ENCODE measurements at regions not wholly inside any gene's neighbourhood (a gene's known extent, or its start where the extent isn't known, plus 50 kb on each side); places are given as distances from the start of the nearest gene placed in this dataset.

- in situ Hi-C loops (cut with MboI): no loop called here
- Histone ChIP-seq H2AFZ (0 out of 2 replicates have a peak overlapping the region, but pooled peaks have one; percentile 1), H4K20me1 (ENCODE audit: insufficient read depth) (no peaks in the 10 kb centered on the region), H3K27ac (0 out of 2 replicates have a peak overlapping the region, but pooled peaks have one; percentile 12), H3K79me2 (ENCODE audit: insufficient read depth) (no peaks in the 10 kb centered on the region), H3K9me2 (ENCODE audit: insufficient read depth) (no peaks in the 10 kb centered on the region), H3F3A (ENCODE audit: insufficient read depth) (peaks cover 22% of the 10 kb centered on the region), H3K4me3 (no peak overlapping the region), H3K9me3 (ENCODE audit: low read depth) (no peaks in the 10 kb centered on the region), H3K4me1 (ENCODE audit: insufficient read depth) (peaks cover 32% of the 10 kb centered on the region), H3K36me3 (ENCODE audit: low read depth) (no peaks in the 10 kb centered on the region), H3K4me2 (ENCODE audit: unreplicated experiment) (no peak overlapping the region), H3K27me3 (replicated peaks; ENCODE audit: insufficient read depth) (no peaks in the 10 kb centered on the region), H3K9ac (no peak overlapping the region)
- WGBS, 2 experiments (ENCODE audit: low coverage in 1 of 2, low lambda C conversion rate in 2 of 2, missing lambda C conversion rate in 2 of 2): 88 to 91% methylated on average over 7 of the region's 7 CpGs
- DNase-seq: peak; percentile 44
- TF ChIP-seq EZH2 (IDR thresholded peaks at IDR 0.05; ENCODE audit: insufficient read depth, poor library complexity, severe bottlenecking) (no peak), EZH2phosphoT487 (IDR thresholded peaks at IDR 0.05; ENCODE audit: insufficient read depth, low read depth) (no peak)
These were observed 216.3 kb upstream of the CAMK1G start for GRCh38 chr1:209367061-209367772.

DNA sequence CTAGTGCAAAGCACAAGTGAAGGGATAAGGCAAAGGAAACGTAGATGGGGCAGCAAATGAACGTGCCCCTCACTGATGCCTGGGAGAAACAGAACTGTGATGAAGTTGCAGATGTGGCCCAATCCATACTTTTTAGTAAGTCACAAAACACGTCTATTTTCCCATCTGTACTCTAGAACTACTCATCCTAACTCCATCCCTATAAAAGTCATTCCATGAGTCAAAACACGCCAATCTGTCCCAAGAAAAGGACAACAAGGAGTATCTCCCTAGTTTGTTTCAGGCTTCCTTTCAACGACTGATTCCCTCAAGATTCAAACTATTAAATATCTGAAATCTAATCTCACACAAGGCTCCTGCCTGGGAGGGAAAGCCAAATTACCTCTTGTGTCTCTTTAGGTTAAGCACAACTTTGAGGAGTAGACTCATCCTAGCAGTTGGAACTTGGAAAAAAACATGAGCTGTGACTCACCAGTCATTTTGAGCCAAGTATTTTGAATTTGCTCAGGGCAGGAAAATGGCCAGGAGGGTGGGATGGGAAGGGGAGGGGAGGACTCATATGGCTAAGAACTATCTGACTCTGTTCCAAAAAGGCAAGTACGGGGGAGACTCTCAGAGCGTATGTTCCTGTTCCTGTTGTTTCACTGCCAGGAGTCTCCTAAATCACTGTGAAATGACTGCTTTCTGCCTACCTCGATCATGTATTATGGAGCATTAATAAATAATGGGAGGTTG, 214.5 kb upstream of the CAMK1G start:
- no peaks in the 10 kb centered on the region for H3K27me3 ChIP-seq (replicated peaks; ENCODE audit: insufficient read depth)
- H3K4me3 ChIP-seq: 0 out of 2 replicates have a peak overlapping the region, but pooled peaks have one; percentile 38
- in situ Hi-C loops (cut with MboI): no loop called here
- WGBS, 2 experiments (ENCODE audit: low coverage in 1 of 2, low lambda C conversion rate in 2 of 2, missing lambda C conversion rate in 2 of 2): 29 to 33% methylated on average over 8 of the region's 8 CpGs
- H3K9ac ChIP-seq: no peak overlapping the region
- TF ChIP-seq EZH2 (IDR thresholded peaks at IDR 0.05; ENCODE audit: insufficient read depth, poor library complexity, severe bottlenecking) (no peak), EZH2phosphoT487 (IDR thresholded peaks at IDR 0.05; ENCODE audit: insufficient read depth, low read depth) (no peak)
- H2AFZ ChIP-seq: peak overlapping the region; percentile 44; the same call in 1 of the 2 replicates
- H3K36me3 ChIP-seq (ENCODE audit: low read depth): no peaks in the 10 kb centered on the region
- H3K4me2 ChIP-seq (ENCODE audit: unreplicated experiment): peak overlapping the region; percentile 70
- H4K20me1 ChIP-seq (ENCODE audit: insufficient read depth): no peaks in the 10 kb centered on the region
- peak overlapping the region; percentile 46 for H3K27ac ChIP-seq
- DNase-seq: peak; percentile 84
- no peaks in the 10 kb centered on the region for H3K9me3 ChIP-seq (ENCODE audit: low read depth)
- peaks cover 32% of the 10 kb centered on the region for H3K4me1 ChIP-seq (ENCODE audit: insufficient read depth)
- no peaks in the 10 kb centered on the region for H3K79me2 ChIP-seq (ENCODE audit: insufficient read depth)
- H3K9me2 ChIP-seq (ENCODE audit: insufficient read depth): no peaks in the 10 kb centered on the region
- H3F3A ChIP-seq (ENCODE audit: insufficient read depth): peaks cover 22% of the 10 kb centered on the region

- DNase-seq: no peak
- Histone ChIP-seq H4K20me1 (ENCODE audit: insufficient read depth) (no peaks in the 10 kb centered on the region), H3K9ac (no peak overlapping the region), H3K27ac (no peak overlapping the region), H3K4me1 (ENCODE audit: insufficient read depth) (peaks cover 36% of the 10 kb centered on the region), H3K4me3 (no peak overlapping the region), H3K9me3 (ENCODE audit: low read depth) (no peaks in the 10 kb centered on the region), H3F3A (ENCODE audit: insufficient read depth) (peaks cover 26% of the 10 kb centered on the region), H2AFZ (no peak overlapping the region), H3K4me2 (ENCODE audit: unreplicated experiment) (no peak overlapping the region), H3K36me3 (ENCODE audit: low read depth) (no peaks in the 10 kb centered on the region), H3K79me2 (ENCODE audit: insufficient read depth) (no peaks in the 10 kb centered on the region), H3K27me3 (replicated peaks; ENCODE audit: insufficient read depth) (no peaks in the 10 kb centered on the region), H3K9me2 (ENCODE audit: insufficient read depth) (no peaks in the 10 kb centered on the region)
- WGBS, 2 experiments (ENCODE audit: low coverage in 1 of 2, low lambda C conversion rate in 2 of 2, missing lambda C conversion rate in 2 of 2): 95 to 100% methylated on average over 6 of the region's 6 CpGs
- in situ Hi-C loops (cut with MboI): no loop called here
- TF ChIP-seq EZH2 (IDR thresholded peaks at IDR 0.05; ENCODE audit: insufficient read depth, poor library complexity, severe bottlenecking) (no peak), EZH2phosphoT487 (IDR thresholded peaks at IDR 0.05; ENCODE audit: insufficient read depth, low read depth) (no peak)
These were observed 213.1 kb upstream of the CAMK1G start for GRCh38 chr1:209370241-209370995.

DNA sequence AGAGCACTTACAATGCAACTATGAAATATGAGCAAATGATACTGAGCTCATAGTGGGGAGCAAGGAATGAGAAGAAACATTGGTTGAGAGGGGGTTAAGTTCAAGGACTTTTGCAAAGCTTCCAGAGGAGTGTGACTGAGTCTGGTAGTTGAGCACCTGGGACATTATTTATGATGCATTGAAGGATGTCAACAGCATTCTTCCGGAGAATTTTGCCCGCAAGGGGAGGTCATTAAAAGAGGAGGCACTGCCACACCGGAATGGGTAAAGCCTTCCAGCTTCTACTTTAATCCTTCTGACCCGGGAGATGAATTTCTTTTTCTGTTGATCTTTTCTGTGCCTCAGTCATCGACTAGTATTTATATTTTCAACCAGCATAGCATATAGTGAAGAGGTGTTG, 208.4 kb upstream of the CAMK1G start:
- Histone ChIP-seq H3K36me3 (ENCODE audit: low read depth) (no peaks in the 10 kb centered on the region), H4K20me1 (ENCODE audit: insufficient read depth) (no peaks in the 10 kb centered on the region), H3F3A (ENCODE audit: insufficient read depth) (0 out of 2 replicates have a peak, but pooled peaks cover 12% of the 10 kb centered on the region), H3K79me2 (ENCODE audit: insufficient read depth) (no peaks in the 10 kb centered on the region), H3K4me3 (no peak overlapping the region), H3K9me2 (ENCODE audit: insufficient read depth) (no peaks in the 10 kb centered on the region), H3K9me3 (ENCODE audit: low read depth) (no peaks in the 10 kb centered on the region), H3K4me2 (ENCODE audit: unreplicated experiment) (no peak overlapping the region), H3K27ac (no peak overlapping the region), H3K4me1 (ENCODE audit: insufficient read depth) (peaks cover 17% of the 10 kb centered on the region), H3K27me3 (replicated peaks; ENCODE audit: insufficient read depth) (no peaks in the 10 kb centered on the region), H3K9ac (no peak overlapping the region), H2AFZ (no peak overlapping the region)
- TF ChIP-seq EZH2phosphoT487 (IDR thresholded peaks at IDR 0.05; ENCODE audit: insufficient read depth, low read depth) (no peak), EZH2 (IDR thresholded peaks at IDR 0.05; ENCODE audit: insufficient read depth, poor library complexity, severe bottlenecking) (no peak)
- in situ Hi-C loops (cut with MboI): no loop called here
- WGBS, 2 experiments (ENCODE audit: low coverage in 1 of 2, low lambda C conversion rate in 2 of 2, missing lambda C conversion rate in 2 of 2): 83 to 84% methylated on average over 5 of the region's 5 CpGs
- DNase-seq: no peak
